Activated CD8-positive, alpha-beta memory T cell treated with anti-CD3 and anti-CD28 coated beads, Interleukin-2, amount 50 U/mL, for 48 hours (primary cell): ENCODE measurements at regions not wholly inside any gene's neighbourhood (a gene's known extent, or its start where the extent isn't known, plus 50 kb on each side); places are given as distances from the start of the nearest gene placed in this dataset.

Experiments used
- DNase-seq: peaks from one replicate; pipeline ENCODE4 v3.0.0-alpha.2; 2020

DNA sequence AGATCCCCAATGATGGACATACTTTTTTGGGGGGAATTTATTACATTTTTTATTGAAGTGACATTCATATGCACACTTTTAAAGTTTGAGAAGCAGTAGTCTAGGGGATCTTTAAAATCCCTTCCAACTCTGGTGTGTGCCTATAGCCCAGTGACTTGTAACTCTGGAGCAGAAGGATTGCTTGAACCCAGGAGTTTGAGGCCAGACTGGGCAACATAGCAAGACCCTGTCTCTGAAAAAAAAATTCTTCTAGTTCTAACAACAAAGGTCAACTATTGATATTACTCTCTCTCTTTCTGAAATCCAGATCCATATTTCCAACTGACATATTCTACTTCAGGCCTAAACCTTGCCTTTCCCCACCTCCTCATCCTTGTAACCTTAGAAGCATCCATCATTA, 148.2 kb upstream of the SPRY4 start:
- no peak for DNase-seq

- DNase-seq: peak; percentile 54
Measured at GRCh38 chr5:142472306-142472951, 147.6 kb upstream of the SPRY4 start.

GRCh38 chr5:142466195-142466971, 141.6 kb upstream of the SPRY4 start:
- no peak for DNase-seq

DNA sequence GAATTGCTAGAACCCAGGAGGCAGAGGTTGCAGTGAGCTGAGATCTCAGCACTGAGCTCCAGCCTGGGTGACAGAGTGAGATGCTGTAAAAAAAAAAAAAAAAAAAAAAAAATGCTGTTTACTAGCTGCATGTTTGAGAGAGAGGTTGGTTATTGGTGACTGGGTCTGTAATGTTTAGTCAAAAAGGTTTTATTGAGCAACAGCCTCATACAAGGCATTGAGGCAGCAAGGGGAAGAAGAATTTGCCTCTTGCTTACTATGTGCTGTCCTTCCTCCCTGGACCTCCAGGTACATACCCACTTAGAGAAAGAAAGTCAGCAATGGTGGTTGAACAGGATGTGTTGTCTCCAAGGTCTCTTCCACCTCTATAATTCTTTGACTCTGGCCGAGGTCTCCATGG, 140.7 kb upstream of the SPRY4 start:
- no peak for DNase-seq

DNA sequence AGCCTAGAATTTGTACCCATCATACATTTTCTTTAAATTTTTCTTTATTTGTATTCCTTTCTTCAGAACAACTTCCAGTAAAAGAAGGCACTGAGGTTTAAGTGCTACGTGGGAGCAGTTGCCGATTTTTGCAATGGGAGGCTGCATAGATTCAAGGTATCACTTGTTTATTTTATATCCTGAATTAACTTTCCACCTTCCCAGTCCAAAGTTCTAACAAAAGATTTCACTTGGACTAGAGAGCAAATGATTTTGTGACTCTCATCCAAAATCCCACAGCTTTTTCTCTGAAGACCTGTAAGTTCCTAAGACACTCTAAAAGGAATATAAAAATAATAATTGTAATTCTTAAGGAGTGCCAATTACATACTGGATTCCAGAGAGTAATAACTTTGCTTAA, 139.1 kb upstream of the SPRY4 start:
- DNase-seq: no peak

GRCh38 chr5:142461028-142461590, 136.3 kb upstream of the SPRY4 start:
- DNase-seq: no peak

DNA sequence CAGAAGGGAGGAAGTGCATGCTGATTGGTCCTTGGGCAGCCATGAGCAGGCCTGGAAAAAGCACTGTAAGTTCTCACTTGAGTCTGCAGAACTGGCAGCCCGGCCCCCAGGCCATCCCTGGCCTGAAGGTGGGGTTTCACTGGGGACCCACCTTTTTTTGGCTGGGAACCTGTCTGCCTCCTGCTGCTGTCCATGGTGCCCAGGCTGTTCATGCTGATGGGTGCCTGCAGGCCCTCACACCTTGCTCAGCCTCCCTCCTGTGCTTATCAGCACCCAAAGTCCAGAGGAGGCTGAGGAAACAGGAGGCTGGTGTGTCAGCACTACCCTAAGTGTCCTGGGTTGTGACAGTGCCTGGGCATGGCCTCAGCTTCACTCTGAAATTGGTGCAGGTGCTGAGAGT, 134.4 kb upstream of the SPRY4 start:
- no peak for DNase-seq

DNA sequence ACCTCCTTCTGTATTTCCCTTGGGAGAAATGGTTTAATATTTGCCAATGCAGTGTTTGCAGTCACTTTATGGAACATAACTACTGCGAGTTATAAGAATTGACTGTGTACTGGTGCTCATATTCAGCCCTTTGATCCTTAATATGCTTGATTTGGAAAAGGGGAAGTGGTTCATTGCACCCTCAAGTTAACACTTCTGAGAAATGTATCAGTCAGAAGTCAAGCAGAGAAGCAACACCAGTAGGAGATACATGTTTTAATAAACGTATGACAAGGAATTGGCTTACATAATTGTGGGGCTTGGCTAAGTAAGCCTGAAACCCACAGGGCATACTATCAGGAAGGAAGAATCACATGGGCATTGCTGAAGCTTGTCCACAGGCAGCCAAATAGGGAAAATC, 131.0 kb upstream of the SPRY4 start:
- DNase-seq: no peak

GRCh38 chr5:142453932-142454331, 129.1 kb upstream of the SPRY4 start:
- DNase-seq: no peak

GRCh38 chr5:142450419-142450818, 125.6 kb upstream of the SPRY4 start:
- no peak for DNase-seq

- DNase-seq: no peak
Measured at GRCh38 chr5:142447887-142448286, 123.1 kb upstream of the SPRY4 start.

GRCh38 chr5:142446960-142447279, 122.1 kb upstream of the SPRY4 start:
- no peak for DNase-seq

DNA sequence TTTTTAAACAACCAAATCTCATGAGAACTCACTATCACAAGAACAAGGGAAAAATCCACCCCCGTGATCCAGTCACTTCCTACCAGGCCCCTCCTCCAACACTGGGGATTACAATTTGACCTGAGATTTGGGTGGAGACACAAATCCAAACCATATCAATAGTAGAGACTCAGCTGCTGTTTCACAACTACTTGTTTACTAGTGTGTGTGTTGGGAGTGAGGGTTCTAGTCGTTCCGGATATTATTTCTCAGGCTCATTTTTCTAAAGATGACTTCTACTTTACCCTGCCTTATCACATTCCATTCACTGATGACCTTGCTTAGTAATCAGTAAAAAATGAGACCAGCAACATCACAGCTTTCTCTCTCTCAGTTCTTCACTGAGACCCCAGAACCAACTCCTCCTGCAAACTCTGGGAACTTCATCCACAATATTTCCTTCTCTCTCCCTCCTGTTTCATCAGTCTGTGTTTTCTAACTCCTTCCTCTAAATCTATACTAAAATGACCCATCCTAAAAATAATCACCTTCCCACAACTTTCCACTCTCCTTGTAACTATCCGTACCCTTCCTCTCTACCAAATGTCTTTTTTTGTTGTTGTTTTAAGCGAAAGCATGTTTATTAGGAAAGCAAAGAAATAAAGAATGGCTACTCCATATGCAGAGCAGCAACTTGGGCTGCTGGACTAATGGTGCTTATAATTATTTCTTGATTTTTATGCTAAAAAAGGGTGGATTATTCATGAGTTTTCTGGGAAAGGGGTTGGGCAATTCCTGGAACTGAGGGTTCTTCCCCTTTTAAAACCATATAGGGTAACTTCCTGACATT, 121.5 kb upstream of the SPRY4 start:
- DNase-seq: no peak

GRCh38 chr5:142445266-142445665, 120.4 kb upstream of the SPRY4 start:
- no peak for DNase-seq

DNA sequence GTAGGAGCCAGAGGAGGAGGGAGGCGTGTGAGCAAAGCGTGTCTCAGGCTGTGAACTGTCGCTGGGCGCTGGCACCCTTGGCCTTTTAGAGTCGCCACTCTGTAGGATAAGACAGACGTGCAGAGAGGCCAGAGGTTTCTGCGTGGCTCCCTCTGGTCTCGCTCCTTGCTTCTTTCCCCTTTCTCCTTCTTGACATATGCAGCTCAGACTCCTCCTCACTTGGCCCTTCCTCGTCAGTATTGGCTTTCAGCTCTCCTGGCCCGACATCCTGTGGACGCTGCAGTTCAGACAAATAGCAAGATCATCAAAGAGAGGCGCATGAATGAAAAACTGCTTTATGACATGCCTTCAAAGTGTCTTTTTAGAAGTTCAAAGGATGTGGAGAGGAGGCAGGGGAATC, 116.8 kb upstream of the SPRY4 start:
- no peak for DNase-seq

- DNase-seq: no peak
Measured at GRCh38 chr5:142439207-142439860, 114.5 kb upstream of the SPRY4 start.

DNA sequence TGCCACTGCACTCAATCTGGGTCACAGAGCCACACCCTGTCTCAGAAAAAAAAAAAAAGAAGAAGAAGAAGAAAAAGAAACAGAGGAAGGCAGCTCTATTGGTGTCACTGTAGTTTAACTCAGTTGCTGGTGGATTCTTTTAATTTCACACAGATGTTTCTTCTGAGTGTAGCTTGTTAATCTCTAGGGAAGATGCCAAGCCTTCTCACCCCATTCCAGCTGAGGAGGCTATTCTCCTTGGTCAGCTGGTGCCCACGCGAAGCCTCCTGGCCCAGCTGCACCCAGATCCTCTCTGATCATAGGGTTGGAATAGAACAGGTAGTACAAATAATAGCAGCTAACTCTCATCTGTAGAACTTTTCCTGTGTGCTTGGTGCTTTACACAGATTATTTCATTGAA, 113.8 kb upstream of the SPRY4 start:
- DNase-seq: no peak

DNA sequence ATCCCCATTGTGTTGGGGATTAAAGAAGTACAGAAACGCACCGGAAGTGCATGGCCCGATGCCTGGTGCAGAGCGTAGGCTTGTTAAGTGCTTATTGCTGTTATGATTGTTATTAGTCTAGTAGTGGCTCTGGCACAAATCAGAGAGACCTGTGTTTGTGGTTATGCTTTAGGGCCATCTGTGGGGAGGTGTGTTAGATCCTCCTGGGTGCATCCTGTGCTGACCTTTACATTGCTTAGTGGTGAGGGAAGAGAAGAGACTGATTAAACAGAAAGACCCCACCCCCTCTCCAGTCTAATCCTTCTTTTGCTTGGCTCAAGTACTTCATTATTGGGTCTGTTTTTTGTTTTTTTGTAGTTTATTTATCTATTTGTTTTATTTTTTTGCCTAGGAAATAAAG, 112.7 kb upstream of the SPRY4 start:
- DNase-seq: no peak

- no peak for DNase-seq
Measured at GRCh38 chr5:142435410-142436115, 110.7 kb upstream of the SPRY4 start.

GRCh38 chr5:142434322-142434612, 109.4 kb upstream of the SPRY4 start:
- DNase-seq: no peak

DNA sequence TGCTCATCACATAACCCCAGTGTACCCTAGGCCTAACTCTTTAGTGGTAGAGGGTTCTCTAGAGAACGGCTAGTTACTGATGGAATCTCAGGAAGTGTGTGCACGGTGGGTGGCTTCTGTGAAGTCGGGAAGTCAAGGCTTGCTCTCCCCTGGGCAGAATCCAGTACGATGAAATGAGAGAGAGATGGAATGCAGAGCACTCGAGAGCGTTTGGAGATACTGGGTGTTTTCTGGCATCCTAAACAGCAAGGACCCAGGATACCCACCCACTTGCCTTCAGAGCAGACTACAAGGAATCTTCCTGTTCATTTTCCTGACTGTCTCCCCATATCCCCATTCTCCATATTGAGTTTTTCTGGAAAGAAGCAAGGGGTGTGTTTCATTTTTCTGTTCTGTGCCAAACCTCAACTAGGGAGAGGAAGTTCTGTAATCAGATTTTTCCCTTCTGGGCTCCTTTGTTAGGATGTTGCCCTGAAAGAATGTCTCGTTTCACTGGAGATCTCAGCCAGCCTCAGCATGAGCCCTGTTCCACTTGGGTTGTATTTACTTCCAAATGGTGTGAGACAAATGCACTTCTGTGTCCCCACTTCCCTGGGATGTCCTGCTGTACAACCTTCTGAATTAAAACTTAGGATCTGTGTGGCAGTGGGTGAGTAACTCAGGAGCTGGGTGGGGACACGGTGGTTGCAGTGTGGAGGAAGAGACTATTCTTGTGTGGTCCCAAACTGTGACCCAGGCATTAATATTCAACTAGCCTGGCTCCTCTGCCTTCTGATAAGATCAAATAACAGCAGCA, 108.9 kb upstream of the SPRY4 start:
- DNase-seq: no peak

- DNase-seq: peak; percentile 62
Measured at GRCh38 chr5:142432961-142433360, 108.1 kb upstream of the SPRY4 start.
